NCI-H82 treated with DMSO at 0.1 percent for 48 hours (cell line): ENCODE measurements at regions not wholly inside any gene's neighbourhood (a gene's known extent, or its start where the extent isn't known, plus 50 kb on each side); places are given as distances from the start of the nearest gene placed in this dataset.

ENCODE experiments used
- DNase-seq: peaks from one replicate; lab custom pipeline; 2025; ENCODE audit not compliant: unreplicated experiment; lab: John Stamatoyannopoulos, UW

GRCh38 chr1:215458104-215458503 lies 109.0 kb upstream of the KCTD3 start:
- no peak for DNase-seq

DNA sequence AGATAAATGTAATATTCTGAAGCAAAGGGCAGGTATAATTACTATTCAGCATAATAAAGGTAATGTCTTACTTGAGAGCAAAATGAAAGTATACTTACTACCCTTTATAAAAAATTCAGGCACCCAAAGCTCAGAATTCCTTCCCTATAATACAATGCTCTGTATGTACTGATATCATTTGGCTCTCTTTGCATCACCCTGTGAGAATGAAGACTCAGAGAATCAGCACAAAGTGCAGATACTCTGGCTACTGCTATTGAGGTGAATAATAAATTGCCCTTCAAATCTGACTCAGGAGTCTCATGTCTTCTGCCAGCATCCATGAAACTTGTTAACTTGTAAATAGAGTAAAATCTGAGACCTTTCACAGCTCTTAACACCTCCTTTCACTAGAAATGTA lies 108.5 kb upstream of the KCTD3 start:
- DNase-seq, result no peak

GRCh38 chr1:215459136-215459535 lies 108.0 kb upstream of the KCTD3 start:
- DNase-seq, result no peak

GRCh38 chr1:215466361-215466760 lies 100.7 kb upstream of the KCTD3 start:
- no peak for DNase-seq

GRCh38 chr1:215471463-215471862 lies 95.6 kb upstream of the KCTD3 start:
- DNase-seq, result no peak

DNA sequence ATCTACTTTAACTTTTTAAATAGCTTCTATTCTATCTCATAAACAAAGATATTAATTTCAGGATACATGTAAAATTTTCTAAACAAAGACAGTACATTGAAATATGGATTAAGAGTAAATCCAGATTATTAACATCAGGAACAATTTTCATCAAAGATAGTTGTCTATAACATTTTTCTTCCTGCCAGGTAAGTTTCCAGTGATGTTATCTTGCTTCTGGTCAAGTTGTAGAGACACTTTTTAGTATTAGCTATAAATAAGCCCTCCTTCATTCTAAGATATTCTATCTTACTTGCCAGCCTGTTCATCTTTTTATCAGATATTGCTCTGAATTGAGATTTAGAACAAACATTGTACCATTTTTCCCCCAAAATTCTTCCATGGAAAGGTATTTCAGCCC lies 94.4 kb upstream of the KCTD3 start:
- DNase-seq, result no peak

GRCh38 chr1:215473943-215474342 lies 93.2 kb upstream of the KCTD3 start:
- DNase-seq, result no peak

GRCh38 chr1:215474940-215475339 lies 92.2 kb upstream of the KCTD3 start:
- no peak for DNase-seq

DNA sequence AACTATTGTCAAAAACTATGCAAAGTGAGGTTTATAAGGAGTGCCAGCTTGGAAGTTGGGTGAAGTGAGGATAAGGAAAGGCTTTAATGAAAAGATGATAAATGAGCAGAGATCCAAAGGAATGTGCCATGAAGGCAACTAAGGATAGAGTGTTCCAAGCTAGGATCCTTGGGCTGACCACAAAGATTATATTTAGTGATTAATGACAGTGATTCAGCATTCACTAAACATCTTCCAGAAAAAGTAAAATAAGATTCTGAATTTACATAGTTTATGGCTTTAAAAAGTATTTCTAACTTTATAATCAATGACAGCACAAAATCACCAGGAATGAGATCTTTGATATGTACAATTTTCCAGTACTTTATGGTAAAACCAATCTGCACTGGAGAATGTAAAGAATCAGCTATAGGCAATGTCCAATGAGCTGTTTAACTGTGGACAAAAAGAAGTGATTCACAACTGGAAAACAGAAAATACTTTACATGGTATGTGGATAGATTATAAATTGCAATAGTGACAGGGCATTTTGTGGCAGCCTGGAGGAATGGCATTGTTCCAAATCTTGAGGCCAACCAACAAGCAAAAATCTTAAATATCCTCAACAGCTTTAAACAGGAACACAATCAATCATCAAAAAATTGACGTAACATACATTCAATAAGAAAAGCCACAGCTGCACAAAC lies 91.2 kb upstream of the KCTD3 start:
- no peak for DNase-seq

DNA sequence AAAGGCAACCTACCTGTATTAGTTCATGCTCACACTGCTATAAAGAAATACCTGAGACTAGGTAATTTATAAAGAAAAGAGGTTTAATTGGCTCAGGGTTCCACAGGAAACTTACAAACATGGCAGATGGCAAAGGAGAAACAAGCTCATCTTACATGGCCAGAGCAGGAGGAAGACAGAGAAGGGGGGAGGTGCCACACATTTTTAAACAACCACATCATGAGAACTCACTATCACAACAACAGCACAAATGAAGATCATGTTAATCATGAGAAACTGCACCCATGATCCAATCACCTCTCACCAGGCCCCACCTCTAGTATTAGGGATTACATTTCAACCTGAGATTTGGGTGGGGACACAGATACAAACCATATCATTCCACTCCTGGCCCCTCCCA lies 90.6 kb upstream of the KCTD3 start:
- DNase-seq, result no peak

GRCh38 chr1:215477632-215478031 lies 89.5 kb upstream of the KCTD3 start:
- no peak for DNase-seq

DNA sequence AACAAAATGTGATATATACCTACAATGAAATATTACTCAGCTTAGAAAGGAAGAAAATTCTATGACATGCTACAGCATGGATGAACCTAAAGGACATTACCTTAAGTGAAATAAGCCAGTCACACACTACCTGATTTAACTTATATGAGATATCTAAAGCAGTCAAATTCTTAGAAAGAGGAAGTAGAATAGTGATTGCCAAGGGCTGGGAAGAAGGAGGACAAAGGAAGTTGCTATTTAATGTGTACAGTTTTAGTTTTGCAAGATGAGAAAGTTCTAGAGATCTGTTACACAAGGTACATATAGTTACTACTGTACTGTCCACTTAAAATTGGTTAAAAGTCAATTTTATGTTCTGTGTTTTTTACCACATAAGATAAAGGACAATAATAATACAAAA lies 87.5 kb upstream of the KCTD3 start:
- no peak for DNase-seq

DNA sequence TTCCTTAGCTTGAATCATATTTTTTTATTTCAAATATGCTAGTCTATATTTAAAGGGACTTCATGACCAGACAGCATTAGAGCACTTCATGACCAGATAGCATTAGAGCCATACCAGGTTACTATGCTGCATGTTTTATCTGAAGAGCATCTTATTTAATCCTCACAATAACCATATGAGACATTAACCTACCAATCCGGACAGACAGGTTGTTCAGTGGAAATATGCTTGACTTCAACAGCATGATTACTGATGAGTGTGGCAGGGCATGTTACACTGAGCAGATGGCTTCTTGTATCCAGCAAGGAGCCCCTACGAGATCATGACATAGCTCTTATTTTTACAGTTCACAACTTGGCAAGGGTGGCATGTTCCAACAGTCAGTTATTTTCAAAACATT lies 85.0 kb upstream of the KCTD3 start:
- no peak for DNase-seq

DNA sequence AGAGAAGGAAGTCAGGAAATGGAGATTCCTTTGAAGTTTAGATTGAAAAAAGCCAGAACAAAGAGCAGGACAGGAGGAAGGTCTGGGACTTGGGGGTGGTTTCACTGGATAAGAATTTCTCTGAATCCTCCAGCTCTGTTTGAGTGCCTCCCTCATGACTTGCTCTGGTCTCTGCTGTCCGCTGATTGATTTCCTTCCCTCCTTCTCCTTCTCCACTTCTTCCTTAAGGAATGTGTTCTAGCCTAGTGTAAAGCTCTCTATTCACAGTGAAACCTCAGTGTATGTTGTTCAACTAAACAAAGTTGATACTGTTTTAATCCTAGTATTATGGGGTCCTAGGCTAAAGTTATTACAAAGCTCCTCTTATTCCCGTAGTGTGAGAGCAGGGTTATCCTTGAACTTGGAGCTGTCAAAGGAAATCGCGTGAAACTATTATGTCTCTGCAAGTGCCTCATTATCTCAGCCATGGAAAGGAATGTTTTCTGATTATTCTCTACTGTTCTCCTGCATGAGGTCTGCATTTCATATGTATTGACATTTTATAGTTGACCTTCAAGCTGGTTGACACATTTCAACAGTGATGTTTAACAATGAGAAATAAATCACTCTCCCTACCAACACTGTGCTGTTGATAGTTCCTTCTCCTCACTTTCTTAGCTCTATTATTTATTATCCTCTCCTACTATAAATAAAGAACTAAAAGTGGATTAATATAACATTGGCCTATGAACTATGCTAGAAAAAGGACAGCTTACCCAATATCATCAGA lies 82.7 kb upstream of the KCTD3 start:
- DNase-seq, result no peak

GRCh38 chr1:215487466-215487865 lies 79.6 kb upstream of the KCTD3 start:
- DNase-seq, result no peak

DNA sequence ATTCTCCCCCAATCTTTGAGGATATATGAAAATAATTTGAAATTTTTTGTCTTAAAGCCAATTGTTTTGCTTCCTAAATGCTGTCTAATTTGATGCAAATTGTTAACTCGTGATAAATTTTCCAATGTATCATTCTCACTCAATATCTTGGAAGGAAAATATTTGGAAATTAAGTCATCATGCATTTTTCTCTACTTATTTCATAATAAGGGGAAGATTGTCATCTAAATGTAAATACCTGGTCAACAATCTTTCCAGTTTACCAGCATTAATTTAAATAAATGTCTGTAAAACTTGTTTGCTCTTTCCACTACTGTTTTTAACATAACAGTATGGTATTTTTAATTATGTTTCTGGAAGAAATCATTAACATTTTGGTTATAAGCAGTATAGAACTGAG lies 78.3 kb upstream of the KCTD3 start:
- DNase-seq, result no peak

DNA sequence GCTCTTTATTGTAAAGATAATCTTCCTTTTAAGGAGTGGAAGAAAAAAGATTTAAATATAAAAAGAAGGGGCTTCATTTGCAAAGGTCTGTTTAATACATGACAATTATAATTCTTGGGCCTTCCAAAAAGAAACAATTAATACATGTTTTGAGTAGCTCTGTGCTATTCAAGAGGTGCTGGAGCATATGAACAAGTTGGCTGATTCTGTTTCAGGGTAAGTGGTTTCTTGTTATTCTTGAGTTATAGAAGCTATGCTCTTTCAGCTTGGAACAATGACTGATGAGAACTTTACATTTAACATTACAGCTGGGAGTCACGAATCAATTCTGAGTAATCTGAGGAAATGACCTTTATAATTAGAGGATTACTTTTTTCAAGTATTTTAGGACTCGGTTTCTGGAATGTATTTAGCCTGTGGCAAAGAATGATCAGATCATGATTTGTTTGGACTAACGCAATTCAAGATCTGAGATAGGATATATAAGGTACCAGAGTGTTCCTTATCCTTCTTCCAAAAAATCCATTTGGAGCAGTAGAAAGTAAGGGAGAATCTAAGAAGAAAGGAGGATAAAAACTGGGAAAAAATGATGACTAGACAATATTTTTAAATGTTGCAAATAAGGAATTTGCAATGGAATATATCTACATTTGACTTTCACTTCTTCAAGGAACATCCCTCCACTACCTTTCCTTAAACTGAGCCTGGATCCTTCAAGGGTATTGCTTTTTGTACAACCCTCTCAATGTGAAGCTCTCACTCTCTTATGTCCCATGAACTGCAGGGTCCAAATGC lies 77.1 kb upstream of the KCTD3 start:
- no peak for DNase-seq

GRCh38 chr1:215497528-215497927 lies 69.6 kb upstream of the KCTD3 start:
- DNase-seq, result no peak

DNA sequence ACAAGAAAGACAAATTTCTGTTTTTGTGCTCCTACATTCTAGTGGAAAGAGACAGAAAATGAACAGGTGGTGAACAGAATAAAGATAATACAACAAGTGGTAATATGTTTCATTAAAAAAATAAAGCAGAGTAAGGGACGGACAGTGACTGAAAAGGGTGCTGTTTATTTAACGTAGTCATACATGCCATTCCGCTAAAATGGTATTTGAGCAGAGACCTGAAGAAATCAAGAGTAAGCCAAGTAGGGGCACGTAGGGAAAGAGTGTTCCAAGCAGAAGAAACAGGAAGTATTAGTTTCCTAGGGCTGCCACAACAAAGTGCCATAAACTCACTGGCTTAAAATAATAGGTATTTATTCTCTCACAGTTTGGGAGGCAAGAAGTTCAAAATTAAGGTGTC lies 65.6 kb upstream of the KCTD3 start:
- DNase-seq, result no peak

GRCh38 chr1:215502081-215502480 lies 65.0 kb upstream of the KCTD3 start:
- DNase-seq, result no peak

DNA sequence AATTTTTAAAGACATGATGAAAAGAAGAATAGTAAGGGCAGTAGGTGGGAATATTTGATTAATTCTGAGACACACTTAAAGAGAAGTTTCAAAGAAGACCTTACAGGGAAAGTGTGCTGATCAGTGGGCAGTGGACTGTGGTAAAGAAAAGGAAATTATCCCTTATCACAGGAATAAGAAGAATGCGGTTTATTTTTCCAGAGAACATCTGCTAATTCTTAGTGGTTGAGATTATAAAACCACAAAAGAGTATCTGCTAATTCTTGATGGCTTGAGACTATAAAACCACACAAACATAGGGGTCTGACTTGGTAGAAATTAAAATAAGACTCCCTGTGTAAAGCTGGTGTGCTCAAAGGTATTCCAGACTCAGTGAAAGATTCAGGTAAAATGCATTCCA lies 60.0 kb upstream of the KCTD3 start:
- DNase-seq, result no peak

- DNase-seq, result no peak
Measured at GRCh38 chr1:215508311-215508710, 58.8 kb upstream of the KCTD3 start.
